22Rv1 (cell line): ENCODE measurements at regions not wholly inside any gene's neighbourhood (a gene's known extent, or its start where the extent isn't known, plus 50 kb on each side); places are given as distances from the start of the nearest gene placed in this dataset.
"Not testable (repeated sequence)": the region's sequence is repeated elsewhere in the genome, so short reads cannot be mapped to it uniquely, and the experiment has no call there.

ENCODE experiments used
- ZFX ChIP-seq: fragments of 450-650 bp; IDR thresholded peaks from 2 replicates; pipeline ENCODE4 v1.6.1; 2017; ENCODE audit warnings: antibody characterized with exemption, borderline replicate concordance
- TF ChIP-seq, protein P1 (sequence below): fragments of 450-650 bp; IDR thresholded peaks from 2 replicates; pipeline ENCODE4 v1.5.1; 2017; ENCODE audit warnings: mild to moderate bottlenecking

DNA sequence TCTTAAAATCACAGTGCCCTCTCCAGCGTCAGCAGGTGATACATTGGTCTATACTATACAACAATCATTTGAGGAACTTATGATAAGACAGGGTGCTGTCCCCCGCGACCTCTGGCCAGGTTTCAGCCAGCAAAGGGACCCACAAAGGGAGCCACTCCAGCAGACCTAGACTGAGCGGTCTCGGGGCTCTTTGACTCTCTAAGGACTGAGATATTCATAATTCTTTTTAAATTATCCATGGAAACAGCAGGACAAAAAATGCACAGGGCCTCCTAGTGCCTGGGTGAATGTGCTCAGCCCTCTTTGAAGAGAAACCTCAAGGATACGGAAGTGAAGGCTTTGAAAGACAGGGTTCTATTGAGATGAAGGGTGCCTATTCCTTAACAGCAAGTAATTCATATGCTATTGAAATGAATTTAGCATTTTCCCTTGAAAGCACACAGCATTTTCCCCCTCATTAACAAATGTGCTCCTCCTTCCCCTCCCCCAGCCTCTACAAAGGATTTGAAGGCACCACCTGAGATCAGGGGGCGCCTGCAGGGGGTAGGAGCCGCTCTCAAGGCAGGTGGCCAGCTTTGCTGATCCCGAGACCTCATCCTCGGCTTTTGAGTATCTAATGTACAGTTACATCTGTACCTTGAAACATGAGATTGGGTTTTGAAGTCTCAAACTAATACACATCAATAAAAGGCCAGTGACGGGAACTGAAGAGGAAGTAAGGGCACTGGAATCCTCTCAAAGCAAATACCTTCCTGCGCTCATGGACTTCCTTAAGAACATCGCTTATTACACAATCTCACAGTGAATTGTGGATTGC lies 65.3 kb upstream of the UNC93A start:
- TF ChIP-seq, protein P1, sequence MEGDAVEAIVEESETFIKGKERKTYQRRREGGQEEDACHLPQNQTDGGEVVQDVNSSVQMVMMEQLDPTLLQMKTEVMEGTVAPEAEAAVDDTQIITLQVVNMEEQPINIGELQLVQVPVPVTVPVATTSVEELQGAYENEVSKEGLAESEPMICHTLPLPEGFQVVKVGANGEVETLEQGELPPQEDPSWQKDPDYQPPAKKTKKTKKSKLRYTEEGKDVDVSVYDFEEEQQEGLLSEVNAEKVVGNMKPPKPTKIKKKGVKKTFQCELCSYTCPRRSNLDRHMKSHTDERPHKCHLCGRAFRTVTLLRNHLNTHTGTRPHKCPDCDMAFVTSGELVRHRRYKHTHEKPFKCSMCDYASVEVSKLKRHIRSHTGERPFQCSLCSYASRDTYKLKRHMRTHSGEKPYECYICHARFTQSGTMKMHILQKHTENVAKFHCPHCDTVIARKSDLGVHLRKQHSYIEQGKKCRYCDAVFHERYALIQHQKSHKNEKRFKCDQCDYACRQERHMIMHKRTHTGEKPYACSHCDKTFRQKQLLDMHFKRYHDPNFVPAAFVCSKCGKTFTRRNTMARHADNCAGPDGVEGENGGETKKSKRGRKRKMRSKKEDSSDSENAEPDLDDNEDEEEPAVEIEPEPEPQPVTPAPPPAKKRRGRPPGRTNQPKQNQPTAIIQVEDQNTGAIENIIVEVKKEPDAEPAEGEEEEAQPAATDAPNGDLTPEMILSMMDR = not testable (repeated sequence)
- not testable (repeated sequence) for TF ChIP-seq ZFX
